ENCODE measurements at regions not wholly inside any gene's neighbourhood (a gene's known extent, or its start where the extent isn't known, plus 50 kb on each side); places are given as distances from the start of the nearest gene placed in this dataset.
A peak's percentile ranks its signal among the peaks of the same experiment; 100 is the strongest.
"Not testable (repeated sequence)": the region's sequence is repeated elsewhere in the genome, so short reads cannot be mapped to it uniquely, and the experiment has no call there.

- Histone ChIP-seq H3K4me3 (no peak overlapping the region), H3K4me1 (replicated peaks in 1 of 2) (peaks cover 0 to 4% of the 10 kb centered on the region in 2 donors), H3K27ac (no peak overlapping the region)
- no peak for ATAC-seq (replicated peaks in 6 of 8)
- in situ Hi-C loops (cut with MboI; ENCODE audit: low pct_unique_long_range_greater_than_20kb in 2 of 9, low sequenced_read_pairs in 9 of 9, unreplicated experiment in 9 of 9), result no loop called here
- 70 to 96% (median 87%) methylated on average over 2 to 7 of the region's 7 CpGs for WGBS, 10 experiments
Measured at GRCh38 chr2:222760301-222760897, 88.9 kb downstream of the MOGAT1 start.

DNA sequence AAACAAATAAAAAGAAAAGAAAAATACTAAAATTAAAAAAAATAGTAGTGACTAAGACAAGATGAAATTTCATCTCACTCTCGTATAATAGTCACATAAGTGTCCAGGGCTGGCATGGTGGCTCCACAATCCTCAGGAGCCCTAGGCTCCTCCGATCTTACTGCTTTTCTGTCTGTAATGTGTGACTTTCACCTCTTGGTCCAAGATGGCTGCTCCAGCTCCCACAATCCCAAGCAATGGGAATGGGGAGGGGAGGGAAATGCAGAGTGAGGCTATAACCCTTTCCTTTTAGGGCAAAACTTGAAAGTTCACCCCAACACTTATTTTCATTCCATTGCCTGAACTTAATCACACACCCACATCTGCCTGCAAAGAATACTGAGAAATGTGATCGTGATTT, 90.4 kb downstream of the MOGAT1 start:
- in situ Hi-C loops (cut with MboI; ENCODE audit: low pct_unique_long_range_greater_than_20kb in 2 of 9, low sequenced_read_pairs in 9 of 9, unreplicated experiment in 9 of 9), result no loop called here
- H3K4me1 ChIP-seq (replicated peaks in 1 of 2), result peaks cover 0 to 4% of the 10 kb centered on the region in 2 donors
- ATAC-seq (replicated peaks in 6 of 8), result peak in 1 of 8 experiments; percentile 8
- H3K4me3 ChIP-seq, result no peak overlapping the region
- H3K27ac ChIP-seq, result no peak overlapping the region
- 0 to 96% (median 82%) methylated on average over 1 to 3 of the region's 3 CpGs; no CpG with 5 or more reads in 1 of the 10 experiments for WGBS, 10 experiments

DNA sequence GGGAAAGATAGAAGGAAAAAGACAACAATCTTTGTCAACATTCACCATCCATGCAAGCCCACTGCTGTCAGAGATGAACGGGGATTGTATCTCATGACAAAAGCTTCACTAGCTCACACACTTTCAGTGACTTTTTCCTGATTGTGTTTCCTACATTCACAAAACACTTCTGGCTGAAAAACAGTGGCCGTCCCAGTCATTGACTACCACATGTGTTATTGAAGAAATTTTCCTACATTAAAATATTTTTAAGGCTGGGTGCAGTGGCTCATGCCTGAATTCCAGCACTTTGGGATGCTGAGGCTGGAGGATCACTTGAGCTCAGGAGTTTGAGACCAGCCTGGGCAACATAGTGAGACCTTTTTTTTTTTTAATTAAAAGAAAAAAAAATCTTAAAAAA, 90.9 kb downstream of the MOGAT1 start:
- Histone ChIP-seq H3K4me1 (replicated peaks in 1 of 2) (peaks cover 0 to 4% of the 10 kb centered on the region in 2 donors), H3K27ac (no peak overlapping the region), H3K4me3 (no peak overlapping the region)
- in situ Hi-C loops (cut with MboI; ENCODE audit: low pct_unique_long_range_greater_than_20kb in 2 of 9, low sequenced_read_pairs in 9 of 9, unreplicated experiment in 9 of 9), result no loop called here
- ATAC-seq (replicated peaks in 6 of 8), result peak in 1 of 8 experiments; percentile 50
- WGBS, 10 experiments, result 5 to 50% (median 25%) methylated on average over 1 to 2 of the region's 2 CpGs; no CpG with 5 or more reads in 3 of the 10 experiments

DNA sequence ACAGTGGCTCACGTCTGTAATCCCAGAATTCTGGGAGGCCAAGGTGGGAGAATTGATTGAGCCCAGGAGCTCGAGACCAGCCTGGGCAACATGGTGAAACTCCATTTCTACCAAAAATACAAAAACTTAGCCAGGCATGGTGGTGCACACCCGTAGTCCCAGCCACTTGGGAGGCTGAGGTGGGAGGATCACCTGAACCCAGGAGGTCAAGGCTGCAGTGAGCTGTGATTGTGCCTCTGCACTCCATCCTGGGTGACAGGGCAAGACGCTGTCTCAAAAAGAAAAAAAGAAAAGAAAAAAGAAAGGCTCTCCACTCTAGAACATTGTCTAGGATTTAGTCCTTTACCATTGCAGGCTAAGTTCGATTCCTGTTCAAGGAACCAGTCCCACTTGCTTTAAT, 94.4 kb downstream of the MOGAT1 start:
- in situ Hi-C loops (cut with MboI; ENCODE audit: low pct_unique_long_range_greater_than_20kb in 2 of 9, low sequenced_read_pairs in 9 of 9, unreplicated experiment in 9 of 9); H3K27ac ChIP-seq; H3K4me1 ChIP-seq (replicated peaks in 1 of 2); ATAC-seq (replicated peaks in 6 of 8); H3K4me3 ChIP-seq: not testable (repeated sequence)
- 58 to 100% (median 88%) methylated on average over 1 to 3 of the region's 5 CpGs; no CpG with 5 or more reads in 2 of the 10 experiments for WGBS, 10 experiments

- H3K27ac ChIP-seq; H3K4me3 ChIP-seq; ATAC-seq (replicated peaks in 6 of 8); in situ Hi-C loops (cut with MboI; ENCODE audit: low pct_unique_long_range_greater_than_20kb in 2 of 9, low sequenced_read_pairs in 9 of 9, unreplicated experiment in 9 of 9); H3K4me1 ChIP-seq (replicated peaks in 1 of 2): not testable (repeated sequence)
- 63 to 100% (median 98%) methylated on average over 1 to 6 of the region's 6 CpGs for WGBS, 10 experiments
Measured at GRCh38 chr2:222768019-222768418, 92.8 kb upstream of the ACSL3 start.

GRCh38 chr2:222769446-222769845, 91.4 kb upstream of the ACSL3 start:
- in situ Hi-C loops (cut with MboI; ENCODE audit: low pct_unique_long_range_greater_than_20kb in 2 of 9, low sequenced_read_pairs in 9 of 9, unreplicated experiment in 9 of 9), result no loop called here
- WGBS, 10 experiments, result 0 to 100% (median 86%) methylated on average over 1 to 5 of the region's 5 CpGs; no CpG with 5 or more reads in 1 of the 10 experiments

GRCh38 chr2:222769941-222770340, 90.9 kb upstream of the ACSL3 start:
- WGBS, 10 experiments, result 83 to 100% (median 96%) methylated on average over 1 to 3 of the region's 3 CpGs; no CpG with 5 or more reads in 2 of the 10 experiments
- in situ Hi-C loops (cut with MboI; ENCODE audit: low pct_unique_long_range_greater_than_20kb in 2 of 9, low sequenced_read_pairs in 9 of 9, unreplicated experiment in 9 of 9), result no loop called here
- no peak for ATAC-seq (replicated peaks in 6 of 8)
- H3K4me1 ChIP-seq (replicated peaks in 1 of 2), result no peaks in the 10 kb centered on the region
- H3K4me3 ChIP-seq, result no peak overlapping the region
- H3K27ac ChIP-seq, result no peak overlapping the region

More at GRCh38 chr2:222769446-222769845, 91.4 kb upstream of the ACSL3 start:
- ATAC-seq (replicated peaks in 6 of 8), result peak in 1 of 8 experiments; percentile 38
- H3K4me3 ChIP-seq, result no peak overlapping the region
- no peak overlapping the region for H3K27ac ChIP-seq
- no peaks in the 10 kb centered on the region for H3K4me1 ChIP-seq (replicated peaks in 1 of 2)

DNA sequence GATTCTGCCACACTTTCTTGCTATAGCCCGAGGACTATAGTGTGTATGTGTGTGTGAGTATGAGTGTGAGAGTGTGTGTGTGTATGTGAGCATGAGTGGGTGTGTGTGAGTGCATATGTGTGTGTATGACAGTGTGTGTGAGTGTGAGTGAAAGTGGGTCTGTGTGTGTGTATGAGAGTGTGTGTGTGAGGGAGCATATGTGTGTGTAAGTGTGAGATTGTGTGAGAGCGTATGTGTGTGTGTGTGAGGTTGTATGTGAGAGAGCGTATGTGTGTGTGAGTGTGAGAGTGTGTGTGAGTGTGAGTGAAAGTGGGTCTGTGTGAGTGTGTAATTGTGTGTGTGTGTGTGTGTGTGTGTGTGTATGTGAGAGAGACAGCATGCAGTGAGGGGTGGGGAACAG, 89.0 kb upstream of the ACSL3 start:
- Histone ChIP-seq H3K4me3 (no peak overlapping the region), H3K4me1 (replicated peaks in 1 of 2) (no peaks in the 10 kb centered on the region), H3K27ac (no peak overlapping the region)
- WGBS, 10 experiments, result 86 to 100% (median 100%) methylated on average over 1 to 2 of the region's 3 CpGs; no CpG with 5 or more reads in 6 of the 10 experiments
- ATAC-seq (replicated peaks in 6 of 8), result no peak
- in situ Hi-C loops (cut with MboI; ENCODE audit: low pct_unique_long_range_greater_than_20kb in 2 of 9, low sequenced_read_pairs in 9 of 9, unreplicated experiment in 9 of 9), result no loop called here

DNA sequence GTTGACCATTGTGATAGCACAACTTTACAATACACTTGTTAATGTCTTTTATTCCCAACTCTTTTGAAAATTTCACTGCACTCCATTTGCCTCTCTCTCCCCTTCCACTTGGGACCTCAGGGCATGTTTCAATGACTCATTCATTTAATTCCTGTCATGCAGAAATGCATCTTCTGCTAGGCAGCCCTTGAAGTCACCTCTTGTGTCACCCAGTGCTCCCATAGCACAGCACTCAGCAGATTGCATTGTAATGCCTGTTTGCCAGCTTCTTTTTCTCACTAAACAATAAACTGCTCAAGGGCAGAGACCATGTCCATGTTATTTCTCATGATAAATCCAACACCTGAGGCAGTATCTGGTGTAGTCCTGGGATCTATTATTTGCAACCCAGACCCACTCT, 85.9 kb upstream of the ACSL3 start:
- Histone ChIP-seq H3K4me1 (replicated peaks in 1 of 2) (peaks cover 0 to 2% of the 10 kb centered on the region in 2 donors), H3K4me3 (no peak overlapping the region), H3K27ac (no peak overlapping the region)
- in situ Hi-C loops (cut with MboI; ENCODE audit: low pct_unique_long_range_greater_than_20kb in 2 of 9, low sequenced_read_pairs in 9 of 9, unreplicated experiment in 9 of 9), result no loop called here
- ATAC-seq (replicated peaks in 6 of 8), result peak; percentile 69 to 99 (median 79)

GRCh38 chr2:222776792-222777191, 84.0 kb upstream of the ACSL3 start:
- Histone ChIP-seq H3K4me1 (replicated peaks in 1 of 2) (peaks cover 0 to 2% of the 10 kb centered on the region in 2 donors), H3K4me3 (no peak overlapping the region), H3K27ac (no peak overlapping the region)
- 40 to 86% (median 83%) methylated on average over 2 to 3 of the region's 3 CpGs; no CpG with 5 or more reads in 4 of the 10 experiments for WGBS, 10 experiments
- no peak for ATAC-seq (replicated peaks in 6 of 8)
- in situ Hi-C loops (cut with MboI; ENCODE audit: low pct_unique_long_range_greater_than_20kb in 2 of 9, low sequenced_read_pairs in 9 of 9, unreplicated experiment in 9 of 9), result no loop called here

DNA sequence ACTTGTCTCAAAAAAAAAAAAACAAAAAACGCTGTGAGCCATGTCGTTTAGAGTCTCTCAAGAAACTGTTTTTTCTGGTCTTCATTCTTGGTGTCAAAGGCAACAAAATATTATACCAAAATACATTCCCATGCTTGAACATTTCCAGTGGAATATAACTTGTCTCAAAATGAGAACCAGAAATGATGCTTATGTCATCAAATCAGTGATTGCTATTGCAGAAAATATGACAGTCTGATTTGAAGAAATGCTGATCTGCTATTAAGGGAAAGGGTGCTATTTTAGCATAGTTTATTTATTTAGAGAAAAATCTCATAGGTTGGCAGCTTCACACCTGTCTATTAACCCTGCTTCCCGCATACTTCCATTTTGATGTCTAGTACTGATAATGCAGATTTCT, 82.4 kb upstream of the ACSL3 start:
- no peak for ATAC-seq (replicated peaks in 6 of 8)
- Histone ChIP-seq H3K4me1 (replicated peaks in 1 of 2) (peaks cover 0 to 2% of the 10 kb centered on the region in 2 donors), H3K4me3 (no peak overlapping the region), H3K27ac (no peak overlapping the region)
- in situ Hi-C loops (cut with MboI; ENCODE audit: low pct_unique_long_range_greater_than_20kb in 2 of 9, low sequenced_read_pairs in 9 of 9, unreplicated experiment in 9 of 9), result no loop called here
- 31 to 100% (median 78%) methylated on average over 1 to 3 of the region's 3 CpGs; no CpG with 5 or more reads in 1 of the 10 experiments for WGBS, 10 experiments

GRCh38 chr2:222779145-222779832, 81.5 kb upstream of the ACSL3 start:
- WGBS, 10 experiments, result 23 to 94% (median 71%) methylated on average over 1 to 5 of the region's 5 CpGs
- ATAC-seq (replicated peaks in 6 of 8), result no peak
- Histone ChIP-seq H3K27ac (no peak overlapping the region), H3K4me1 (replicated peaks in 1 of 2) (peaks cover 0 to 2% of the 10 kb centered on the region in 2 donors), H3K4me3 (no peak overlapping the region)
- in situ Hi-C loops (cut with MboI; ENCODE audit: low pct_unique_long_range_greater_than_20kb in 2 of 9, low sequenced_read_pairs in 9 of 9, unreplicated experiment in 9 of 9), result no loop called here

DNA sequence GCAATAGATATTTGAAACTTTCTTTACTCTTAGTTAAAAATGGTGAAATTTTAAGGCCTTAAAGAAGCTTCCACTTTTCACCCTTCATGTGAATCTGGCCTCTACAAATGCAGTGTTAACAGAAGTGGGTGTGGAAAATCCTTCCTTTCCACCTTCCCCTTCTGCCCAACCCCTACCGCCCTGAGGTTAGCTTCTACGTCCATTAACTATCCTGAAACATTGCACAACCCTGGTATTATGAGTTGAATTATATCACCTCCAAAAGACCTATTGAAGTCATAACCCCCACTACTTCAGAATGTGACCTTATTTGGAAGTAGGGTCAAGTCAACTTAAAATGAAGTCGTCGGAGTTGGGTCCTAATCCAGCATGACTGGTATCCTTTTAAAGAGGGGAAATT, 80.8 kb upstream of the ACSL3 start:
- no peak for ATAC-seq (replicated peaks in 6 of 8)
- 80 to 100% (median 94%) methylated on average over 1 to 4 of the region's 4 CpGs; no CpG with 5 or more reads in 3 of the 10 experiments for WGBS, 10 experiments
- Histone ChIP-seq H3K4me3 (no peak overlapping the region), H3K27ac (no peak overlapping the region), H3K4me1 (replicated peaks in 1 of 2) (peaks cover 0 to 2% of the 10 kb centered on the region in 2 donors)
- in situ Hi-C loops (cut with MboI; ENCODE audit: low pct_unique_long_range_greater_than_20kb in 2 of 9, low sequenced_read_pairs in 9 of 9, unreplicated experiment in 9 of 9), result no loop called here
